ENCODE measurements at regions not wholly inside any gene's neighbourhood (a gene's known extent, or its start where the extent isn't known, plus 50 kb on each side); places are given as distances from the start of the nearest gene placed in this dataset.
"Not testable (repeated sequence)": the region's sequence is repeated elsewhere in the genome, so short reads cannot be mapped to it uniquely, and the experiment has no call there.

GRCh38 chr11:67873223-67873622 lies 130.7 kb downstream of the UNC93B1 start:
- not testable (repeated sequence) for DNase-seq

DNA sequence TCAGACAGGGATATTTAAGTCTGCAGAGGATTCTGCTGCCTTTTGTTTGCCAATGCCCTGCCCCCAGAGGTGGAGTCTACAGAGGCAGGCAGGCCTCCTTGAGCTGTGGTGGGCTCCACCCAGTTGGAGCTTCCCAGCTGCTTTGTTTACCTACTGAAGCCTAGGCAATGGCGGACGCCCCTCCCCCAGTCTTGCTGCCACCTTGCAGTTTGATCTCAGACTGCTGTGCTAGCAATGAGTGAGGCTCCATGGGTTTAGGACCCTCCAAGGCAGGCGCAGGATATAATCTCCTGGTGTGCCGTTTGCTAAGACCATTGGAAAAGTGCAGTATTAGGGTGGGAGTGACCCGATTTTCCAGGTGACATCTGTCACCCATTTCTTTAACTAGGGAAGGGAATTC lies 132.7 kb downstream of the UNC93B1 start:
- DNase-seq, result not testable (repeated sequence)

- DNase-seq, result not testable (repeated sequence)
Measured at GRCh38 chr11:67862896-67863295, 141.0 kb downstream of the UNC93B1 start.

- DNase-seq, result not testable (repeated sequence)
Measured at GRCh38 chr11:67859513-67860161, 144.3 kb downstream of the UNC93B1 start.

DNA sequence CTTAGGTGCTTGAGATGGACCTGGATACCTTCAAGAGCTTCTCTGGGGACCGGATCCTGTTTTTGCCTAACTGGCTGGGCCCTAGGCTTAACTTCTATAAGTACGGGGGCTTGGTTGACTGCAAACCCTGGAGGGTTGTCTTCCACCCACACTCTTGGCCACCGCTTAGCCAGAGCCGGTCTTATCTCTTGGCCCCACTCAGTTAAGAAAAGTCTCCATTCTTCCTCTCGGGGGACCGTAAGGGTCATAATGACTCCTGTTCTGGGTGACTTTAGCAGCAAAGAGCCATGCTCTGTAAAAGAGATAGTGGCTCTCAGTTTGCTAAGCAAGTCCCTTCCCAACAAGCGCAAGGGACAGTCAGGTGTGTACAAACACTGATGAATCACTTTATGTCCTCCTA lies 153.2 kb downstream of the UNC93B1 start:
- not testable (repeated sequence) for DNase-seq

GRCh38 chr11:67849766-67850165 lies 154.1 kb downstream of the UNC93B1 start:
- not testable (repeated sequence) for DNase-seq

GRCh38 chr11:67847896-67848875 lies 155.7 kb downstream of the UNC93B1 start:
- not testable (repeated sequence) for DNase-seq

DNA sequence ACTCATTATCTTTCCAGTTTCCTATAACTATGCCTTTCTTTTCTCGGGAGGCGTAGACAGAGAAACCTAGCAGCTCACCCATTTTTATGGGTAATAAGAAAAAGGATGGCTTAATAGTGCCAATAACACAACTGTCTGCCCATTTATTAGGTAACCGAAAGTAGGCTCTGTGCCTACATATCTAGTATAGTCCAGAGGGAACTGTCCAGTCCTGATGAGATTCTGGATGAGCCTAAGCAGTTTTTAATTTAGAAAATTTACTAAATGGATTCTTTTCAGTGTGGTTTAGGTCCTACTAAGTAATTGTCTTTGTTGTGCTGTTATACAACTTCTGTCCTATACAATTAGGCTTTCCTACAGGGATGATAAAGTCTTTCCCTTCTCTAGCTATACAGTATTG lies 157.6 kb downstream of the UNC93B1 start:
- not testable (repeated sequence) for DNase-seq

DNA sequence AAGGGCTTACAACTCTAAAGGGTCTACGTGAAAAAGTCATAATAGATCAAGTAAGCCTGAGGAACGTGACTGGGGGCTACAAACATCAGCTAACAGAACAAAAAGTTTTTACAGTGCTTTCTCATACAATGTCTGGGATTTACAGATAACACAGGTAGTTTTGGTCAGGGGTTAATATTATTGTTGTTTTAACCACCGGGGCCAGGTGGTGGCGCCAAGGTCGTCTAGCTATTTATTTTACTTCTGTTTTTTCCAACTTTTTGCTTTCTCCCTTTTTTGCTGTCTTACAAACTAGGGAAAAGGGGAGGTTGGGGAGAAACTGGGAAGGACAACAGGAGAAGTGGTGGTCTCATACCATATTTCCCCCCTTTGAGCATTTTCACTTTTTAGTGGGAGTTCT lies 158.6 kb downstream of the UNC93B1 start:
- not testable (repeated sequence) for DNase-seq

DNA sequence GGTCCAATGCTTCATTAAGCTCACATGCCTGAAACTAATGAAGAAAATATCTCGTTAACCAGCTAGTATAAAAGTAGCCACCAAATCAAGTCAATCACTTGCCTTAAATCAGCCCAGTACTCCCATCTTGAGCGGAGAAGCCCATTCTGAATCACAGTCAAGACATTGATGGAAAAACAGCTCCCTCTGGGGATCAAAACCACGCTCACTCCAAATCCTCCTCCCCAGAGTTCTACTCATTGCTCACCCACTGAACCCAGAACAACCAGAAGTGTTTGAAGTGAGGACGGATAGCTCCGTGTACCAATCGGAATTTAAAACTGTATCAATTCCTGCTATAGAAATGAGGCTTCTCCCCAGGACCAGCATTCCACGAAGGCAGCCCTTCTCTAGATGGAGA lies 163.3 kb downstream of the UNC93B1 start:
- DNase-seq, result not testable (repeated sequence)

- not testable (repeated sequence) for DNase-seq
Measured at GRCh38 chr11:67830152-67830551, 155.7 kb upstream of the ALDH3B2 start.

DNA sequence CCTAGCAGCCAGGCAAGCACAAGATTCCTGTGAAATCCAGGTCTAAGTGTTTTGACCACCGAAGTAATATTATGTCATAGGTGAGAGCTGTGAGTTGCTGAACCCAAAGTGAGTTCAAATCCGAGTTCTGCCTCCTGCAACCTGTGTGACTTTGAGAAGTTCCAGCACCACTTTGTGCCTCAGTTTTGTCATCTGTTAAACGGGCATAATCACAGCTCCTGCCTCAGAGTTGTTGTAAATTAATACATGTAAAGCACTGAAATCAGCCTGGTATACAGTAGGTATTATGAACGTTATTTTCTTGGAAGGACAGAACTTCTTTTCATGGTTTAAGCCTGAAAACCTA lies 152.5 kb upstream of the ALDH3B2 start:
- not testable (repeated sequence) for DNase-seq

GRCh38 chr11:67826028-67826950 lies 151.9 kb upstream of the ALDH3B2 start:
- peak; percentile 23 for DNase-seq

DNA sequence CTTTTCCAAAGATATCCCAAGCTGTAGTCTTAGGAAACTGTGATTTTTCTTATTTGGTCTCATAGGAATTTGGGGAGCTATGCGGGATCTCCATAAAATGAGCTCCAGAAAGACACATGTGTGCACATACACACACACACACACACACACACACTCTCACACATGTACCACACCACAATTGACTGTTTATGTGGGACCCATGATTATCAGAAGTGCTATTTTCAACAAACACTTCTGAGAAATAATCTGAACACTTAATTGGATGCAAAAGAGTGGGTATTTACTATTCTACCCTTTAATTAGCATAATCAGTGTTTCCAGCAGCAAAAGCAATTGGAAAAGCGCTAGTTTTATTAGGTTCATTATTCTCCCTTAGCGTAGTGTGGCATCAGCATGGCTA lies 150.4 kb upstream of the ALDH3B2 start:
- not testable (repeated sequence) for DNase-seq

DNA sequence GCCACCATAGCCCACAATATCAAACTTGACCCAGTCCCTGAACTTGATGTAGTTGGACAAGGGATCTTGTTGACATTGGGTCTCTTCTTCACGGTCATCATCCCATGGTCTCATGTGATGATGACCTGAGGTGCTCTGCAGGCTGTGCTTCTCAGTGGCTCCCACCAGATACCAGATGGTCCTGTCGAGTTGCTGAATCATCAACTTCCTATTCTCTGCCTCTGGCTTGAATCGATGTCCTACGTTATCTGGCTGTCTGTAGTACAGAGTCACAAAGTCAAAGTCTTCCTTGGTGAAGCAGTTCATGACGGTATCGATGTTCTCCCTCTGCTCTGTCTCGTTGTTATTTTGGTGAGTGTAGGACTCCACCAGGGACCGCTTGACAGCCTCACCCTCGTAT lies 145.7 kb upstream of the ALDH3B2 start:
- DNase-seq, result no peak

DNA sequence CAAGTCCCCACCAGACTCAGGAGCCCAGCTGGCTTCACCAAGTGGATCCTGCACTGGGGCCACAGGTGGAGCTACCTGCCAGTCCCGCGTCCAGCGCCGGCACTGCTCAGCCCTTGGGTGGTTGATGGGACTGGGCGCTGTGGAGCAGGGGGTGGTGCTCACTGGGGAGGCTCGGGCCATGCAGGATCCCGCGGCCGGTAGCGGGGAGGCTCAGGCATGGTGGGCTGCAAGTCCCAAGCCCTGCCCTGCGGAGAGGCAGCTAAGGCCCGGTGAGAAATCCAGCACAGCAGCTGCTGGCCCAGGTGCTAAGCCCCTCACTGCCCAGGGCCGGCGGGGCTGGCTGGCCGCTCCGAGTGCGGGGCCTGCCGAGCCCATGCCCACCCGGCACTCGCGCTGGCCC lies 143.1 kb upstream of the ALDH3B2 start:
- DNase-seq, result not testable (repeated sequence)

GRCh38 chr11:67809301-67809700 lies 134.9 kb upstream of the ALDH3B2 start:
- peak; percentile 78 for DNase-seq

GRCh38 chr11:67807896-67808295 lies 133.5 kb upstream of the ALDH3B2 start:
- not testable (repeated sequence) for DNase-seq

DNA sequence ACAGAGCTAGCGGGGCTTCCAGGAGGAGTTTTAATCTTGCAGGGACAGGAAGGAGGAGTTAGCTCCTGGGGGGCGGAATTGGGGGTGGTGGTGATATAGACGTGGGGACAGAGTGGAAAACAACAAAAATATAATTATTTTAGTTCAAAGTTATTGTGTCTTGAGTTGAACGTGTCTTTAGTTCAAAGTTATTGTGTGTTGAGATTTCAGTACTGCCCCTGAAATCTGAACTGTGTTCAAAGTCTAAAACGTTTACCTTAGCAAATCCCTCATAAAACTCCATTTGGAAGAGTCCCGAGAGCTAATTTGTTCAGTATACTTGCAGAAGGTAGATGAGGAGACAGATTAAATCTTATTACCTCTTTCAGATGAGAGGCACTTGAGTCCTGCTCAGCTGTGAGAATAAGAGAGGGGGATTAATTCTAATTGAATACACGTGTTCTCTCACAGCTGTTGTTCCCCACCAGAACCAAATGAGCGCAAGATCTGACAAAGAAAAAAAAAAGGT lies 132.4 kb upstream of the ALDH3B2 start:
- DNase-seq, result not testable (repeated sequence)

GRCh38 chr11:67806183-67806582 lies 131.8 kb upstream of the ALDH3B2 start:
- DNase-seq, result peak; percentile 8

GRCh38 chr11:67805253-67806126 lies 131.1 kb upstream of the ALDH3B2 start:
- peak; percentile 99 for DNase-seq

Measured in fibroblast of skin of abdomen (primary cell).